GM13977 (cell line): ENCODE measurements at regions not wholly inside any gene's neighbourhood (a gene's known extent, or its start where the extent isn't known, plus 50 kb on each side); places are given as distances from the start of the nearest gene placed in this dataset.

Experiments
- DNase-seq: peaks from one replicate; pipeline ENCODE4 v3.0.0; 2012; ENCODE audit warnings: low spot score
- CTCF ChIP-seq: IDR thresholded peaks from 2 replicates; pipeline ENCODE4 v1.5.1; 2012; ENCODE audit warnings: mild to moderate bottlenecking, control low read depth; ENCODE audit not compliant: insufficient read depth; ENCODE audit errors: extremely low read depth, missing control alignments
- in situ Hi-C: fragments of 300-500 bp; cut with MboI; formaldehyde crosslinking; loops from one replicate; pipeline ENCODE4 v1.12.0; 2022; ENCODE audit warnings: low sequenced_read_pairs, low pct_unique_long_range_greater_than_20kb, mixed read lengths, inconsistent platforms; ENCODE audit not compliant: unreplicated experiment

- DNase-seq, result no peak
- in situ Hi-C loops, result no loop called here
- TF ChIP-seq CTCF, result no peak
Observed at GRCh38 chr10:14381475-14381874, 50.8 kb upstream of the FRMD4A start.

GRCh38 chr10:14380746-14381145, 50.0 kb upstream of the FRMD4A start:
- in situ Hi-C loops, result no loop called here
- no peak for TF ChIP-seq CTCF
- no peak for DNase-seq
